Activated T-cell treated with anti-CD3 and anti-CD28 coated beads, Interleukin-2, amount 50 U/mL, for 24 hours (primary cell): ENCODE measurements at regions not wholly inside any gene's neighbourhood (a gene's known extent, or its start where the extent isn't known, plus 50 kb on each side); places are given as distances from the start of the nearest gene placed in this dataset.

ENCODE experiments used
- DNase-seq: peaks from one replicate; pipeline ENCODE4 v3.0.0-alpha.2; 2020
- H3K27ac Mint-ChIP-seq: 2 replicates; pipeline ENCODE4 v1.8.0; 2020; ENCODE audit warnings: mild to moderate bottlenecking, mixed read lengths
- H3K27me3 Mint-ChIP-seq: 2 replicates; pipeline ENCODE4 v1.8.0; 2020; ENCODE audit warnings: mixed read lengths
- H3K36me3 Mint-ChIP-seq: 2 replicates; pipeline ENCODE4 v1.8.0; 2020; ENCODE audit warnings: low read depth, mixed read lengths
- H3K4me1 Mint-ChIP-seq: 2 replicates; pipeline ENCODE4 v1.8.0; 2020; ENCODE audit warnings: low read depth, mixed read lengths
- H3K4me3 Mint-ChIP-seq: 2 replicates; pipeline ENCODE4 v1.8.0; 2020; ENCODE audit warnings: mild to moderate bottlenecking, moderate library complexity, mixed read lengths
- H3K9me3 Mint-ChIP-seq: 2 replicates; pipeline ENCODE4 v1.8.0; 2020; ENCODE audit warnings: mixed read lengths

DNA sequence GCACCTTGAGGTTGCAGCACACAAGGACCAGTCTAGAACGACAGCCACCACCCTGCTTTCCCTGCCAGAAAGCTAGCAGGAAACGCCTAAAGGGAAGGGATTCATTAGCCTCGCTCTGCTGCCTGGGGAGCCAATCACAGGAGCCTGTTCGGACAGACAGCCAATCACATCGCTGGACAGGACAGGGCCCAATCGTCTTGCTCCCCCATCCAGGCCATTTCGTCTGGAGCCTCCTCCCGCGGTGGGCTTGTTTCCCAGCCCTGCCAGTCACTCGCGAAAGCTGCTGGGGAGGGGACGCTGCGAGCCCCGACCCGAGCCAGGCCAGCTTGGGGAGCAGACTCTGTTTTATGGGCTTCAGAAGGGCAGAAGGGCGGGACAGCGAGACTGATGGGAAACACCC lies 79.8 kb upstream of the NCAM1 start:
- no peak overlapping the region for H3K27ac Mint-ChIP-seq
- H3K27me3 Mint-ChIP-seq = peaks cover 4% of the 10 kb centered on the region
- H3K36me3 Mint-ChIP-seq = no peaks in the 10 kb centered on the region
- no peaks in the 10 kb centered on the region for H3K4me1 Mint-ChIP-seq
- no peaks in the 10 kb centered on the region for H3K9me3 Mint-ChIP-seq
- H3K4me3 Mint-ChIP-seq = no peak overlapping the region
- no peak for DNase-seq

DNA sequence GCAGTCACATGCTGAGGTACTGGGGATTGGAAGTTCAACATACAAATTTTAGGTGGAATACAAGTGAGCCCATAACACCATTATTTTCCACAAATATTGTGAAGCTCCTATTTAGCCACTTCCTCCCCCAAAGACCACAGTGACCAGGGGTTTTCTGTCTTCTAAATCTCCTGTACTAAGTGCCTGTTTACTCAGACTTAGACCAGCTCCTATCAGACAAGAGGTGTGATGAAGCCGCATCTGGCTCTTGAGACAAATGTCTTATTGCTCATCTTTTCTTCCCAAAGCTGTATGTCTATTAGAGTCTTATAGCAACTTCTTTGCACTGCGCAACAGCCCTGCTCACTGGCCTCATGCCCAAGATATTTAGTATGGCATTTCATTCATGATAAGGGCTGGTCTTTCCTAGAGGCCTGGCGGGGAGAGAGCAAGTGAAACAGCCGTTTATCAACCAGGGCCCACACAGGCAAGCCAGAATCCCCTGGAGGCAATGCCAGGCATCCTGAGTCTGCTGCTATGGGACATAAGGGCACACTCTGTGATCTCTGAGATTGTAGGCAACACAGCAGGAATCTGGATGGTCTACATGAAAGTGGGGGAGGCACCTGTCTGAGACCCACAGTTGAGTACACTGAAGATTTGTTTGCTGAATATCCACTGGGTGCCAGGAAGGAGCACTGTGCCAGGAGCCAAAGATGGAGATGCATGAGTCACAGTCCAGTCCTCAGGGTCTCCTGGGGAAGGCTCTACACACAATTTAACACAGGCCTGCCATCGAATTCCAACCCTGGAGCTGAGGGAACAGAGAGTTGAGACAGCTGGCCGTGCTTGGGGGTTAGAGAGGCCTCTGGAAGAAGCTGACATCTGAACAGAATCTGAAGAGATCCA lies 78.5 kb upstream of the NCAM1 start:
- H3K36me3 Mint-ChIP-seq = no peaks in the 10 kb centered on the region
- H3K4me3 Mint-ChIP-seq = no peak overlapping the region
- H3K27me3 Mint-ChIP-seq = peaks cover 2% of the 10 kb centered on the region
- H3K9me3 Mint-ChIP-seq = no peaks in the 10 kb centered on the region
- no peak for DNase-seq
- H3K4me1 Mint-ChIP-seq = no peaks in the 10 kb centered on the region
- no peak overlapping the region for H3K27ac Mint-ChIP-seq

DNA sequence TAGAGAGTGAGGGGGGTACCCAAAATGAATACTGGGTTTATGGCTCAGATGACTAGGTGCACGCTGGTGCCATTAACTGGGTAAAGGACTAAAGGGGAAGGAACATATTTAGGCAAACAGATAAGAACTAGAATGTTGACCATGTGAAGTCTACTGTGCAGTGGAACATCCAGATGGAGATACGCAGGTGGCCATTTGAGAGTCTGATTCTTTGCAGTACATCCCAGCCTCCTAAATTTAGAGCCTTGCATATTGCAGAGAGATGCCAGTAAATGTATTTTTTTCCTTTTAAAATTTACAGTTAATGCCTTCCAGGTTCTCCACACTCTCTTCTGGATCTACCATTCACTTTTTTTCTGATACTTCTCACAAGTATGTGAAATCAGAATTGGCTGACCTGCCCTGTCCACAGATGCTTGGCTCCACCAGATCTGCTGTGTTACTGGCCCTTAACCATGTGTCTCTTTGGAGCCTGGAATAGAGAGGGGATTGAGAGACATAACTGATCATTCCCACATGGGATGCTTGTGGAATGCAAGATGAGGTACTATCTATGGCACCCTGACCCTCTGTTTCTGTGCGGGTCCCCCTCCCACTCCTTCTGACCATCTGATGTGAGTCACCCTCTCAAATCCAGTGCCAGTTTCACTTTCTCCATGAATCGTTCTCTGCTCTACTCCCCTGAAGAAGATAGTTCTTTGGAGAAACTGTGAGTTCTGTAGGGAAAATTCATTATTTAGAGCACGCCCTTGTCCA lies 77.0 kb upstream of the NCAM1 start:
- Mint-ChIP-seq H3K27ac (no peak overlapping the region), H3K36me3 (no peaks in the 10 kb centered on the region), H3K27me3 (peaks cover 2% of the 10 kb centered on the region), H3K4me3 (no peak overlapping the region), H3K9me3 (no peaks in the 10 kb centered on the region), H3K4me1 (no peaks in the 10 kb centered on the region)
- no peak for DNase-seq

DNA sequence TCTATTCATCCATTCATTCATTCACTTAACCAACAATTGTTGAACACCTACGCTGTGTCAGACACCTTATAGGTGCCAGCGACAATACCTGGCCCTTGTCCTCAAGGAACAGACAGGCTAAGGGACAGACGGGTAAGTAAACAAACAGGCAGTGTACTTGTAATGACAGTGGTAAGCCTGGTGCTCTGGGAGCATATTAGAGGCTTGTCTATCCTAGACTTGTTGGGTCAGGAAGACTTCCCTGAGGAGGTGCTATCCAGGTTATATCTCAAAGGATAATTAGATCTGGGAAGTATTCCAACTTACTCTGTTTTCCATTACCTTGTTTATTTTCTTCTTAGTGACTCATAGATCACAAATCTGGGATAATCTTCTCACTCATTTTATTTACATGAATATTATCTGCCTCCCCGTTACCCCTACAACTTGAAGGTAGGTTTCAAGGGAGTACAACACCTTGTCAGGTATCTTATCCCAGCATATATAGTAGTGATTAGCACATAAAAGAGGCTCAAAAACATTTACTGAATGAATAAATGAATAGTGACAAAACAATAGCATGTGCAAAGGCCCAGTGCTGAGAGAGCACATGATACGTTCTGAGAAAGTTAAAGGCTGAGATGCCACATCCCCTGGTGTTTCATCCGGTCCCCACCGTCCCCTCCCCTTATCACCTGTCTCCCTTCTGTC lies 75.3 kb upstream of the NCAM1 start:
- no peak overlapping the region for H3K4me3 Mint-ChIP-seq
- peaks cover 2% of the 10 kb centered on the region for H3K27me3 Mint-ChIP-seq
- no peaks in the 10 kb centered on the region for H3K4me1 Mint-ChIP-seq
- DNase-seq = no peak
- no peak overlapping the region for H3K27ac Mint-ChIP-seq
- H3K36me3 Mint-ChIP-seq = no peaks in the 10 kb centered on the region
- no peaks in the 10 kb centered on the region for H3K9me3 Mint-ChIP-seq

DNA sequence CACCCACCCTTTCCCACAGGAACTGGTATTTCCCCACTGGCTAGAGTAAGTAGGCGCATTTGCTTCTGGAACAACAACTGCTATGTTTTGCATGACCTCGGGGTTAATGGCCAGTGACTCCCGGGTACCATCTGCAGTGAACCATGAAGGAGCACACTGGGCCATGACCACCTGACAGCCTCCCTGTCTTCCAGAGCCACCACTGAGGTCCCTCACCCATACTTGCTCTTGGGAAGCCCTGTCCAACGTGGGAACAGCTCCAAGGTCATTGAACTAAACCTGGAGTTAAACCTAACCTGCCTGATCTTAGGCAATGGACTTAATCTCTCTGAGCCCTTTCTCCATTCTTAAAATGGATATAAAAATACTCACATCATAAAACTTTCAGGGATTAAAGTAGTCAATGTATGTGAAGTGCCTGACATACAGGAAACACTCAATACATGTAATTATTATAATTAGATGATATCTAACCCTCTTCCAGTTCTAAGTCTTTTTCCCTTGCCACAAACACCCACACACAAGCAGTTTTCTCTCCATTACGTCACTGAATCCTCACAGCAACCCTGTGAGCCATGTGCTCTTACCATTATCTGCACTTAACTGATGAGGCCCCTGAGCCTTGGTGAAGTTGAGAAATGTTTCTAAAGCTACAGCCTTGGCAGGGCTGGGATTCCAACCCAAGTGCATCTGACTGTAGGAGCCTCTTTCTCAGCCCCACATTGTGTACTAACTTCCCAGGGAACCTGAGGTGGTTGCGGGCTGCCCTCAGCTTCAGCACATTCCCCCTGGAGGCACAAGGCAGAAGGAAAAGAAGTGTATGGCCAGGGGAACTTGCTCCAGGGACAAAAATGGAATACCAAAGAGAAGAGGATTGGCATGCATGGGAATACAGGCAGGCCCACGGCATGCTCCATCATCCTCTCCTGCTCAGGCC lies 74.5 kb upstream of the NCAM1 start:
- peaks cover 4% of the 10 kb centered on the region for H3K27me3 Mint-ChIP-seq
- no peak for DNase-seq
- no peak overlapping the region for H3K27ac Mint-ChIP-seq
- H3K9me3 Mint-ChIP-seq = no peaks in the 10 kb centered on the region
- no peak overlapping the region for H3K4me3 Mint-ChIP-seq
- H3K4me1 Mint-ChIP-seq = no peaks in the 10 kb centered on the region
- no peaks in the 10 kb centered on the region for H3K36me3 Mint-ChIP-seq

DNA sequence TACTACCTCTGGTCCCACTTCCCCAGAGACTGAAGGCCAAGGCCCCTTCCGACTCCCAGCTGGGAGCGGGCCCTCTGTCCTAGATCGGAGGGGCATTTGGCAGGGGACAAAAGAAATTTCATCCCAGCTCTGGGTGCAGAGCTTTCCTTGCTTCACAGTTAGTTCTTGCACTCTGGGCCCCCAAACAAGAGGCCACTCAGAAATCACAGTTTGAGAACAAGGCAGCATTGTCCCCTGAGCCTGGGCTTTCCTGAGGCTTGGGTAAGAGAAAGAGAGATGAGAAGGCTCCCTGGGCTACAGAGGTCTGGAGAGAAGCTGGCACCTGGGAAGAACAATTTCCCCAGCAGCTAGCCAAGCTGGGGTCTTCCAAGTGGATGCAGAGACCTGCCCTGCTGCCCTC lies 71.8 kb upstream of the NCAM1 start:
- Mint-ChIP-seq H3K4me1 (no peaks in the 10 kb centered on the region), H3K9me3 (no peaks in the 10 kb centered on the region), H3K4me3 (no peak overlapping the region), H3K36me3 (no peaks in the 10 kb centered on the region), H3K27me3 (peaks cover 12% of the 10 kb centered on the region), H3K27ac (no peak overlapping the region)
- DNase-seq = no peak

DNA sequence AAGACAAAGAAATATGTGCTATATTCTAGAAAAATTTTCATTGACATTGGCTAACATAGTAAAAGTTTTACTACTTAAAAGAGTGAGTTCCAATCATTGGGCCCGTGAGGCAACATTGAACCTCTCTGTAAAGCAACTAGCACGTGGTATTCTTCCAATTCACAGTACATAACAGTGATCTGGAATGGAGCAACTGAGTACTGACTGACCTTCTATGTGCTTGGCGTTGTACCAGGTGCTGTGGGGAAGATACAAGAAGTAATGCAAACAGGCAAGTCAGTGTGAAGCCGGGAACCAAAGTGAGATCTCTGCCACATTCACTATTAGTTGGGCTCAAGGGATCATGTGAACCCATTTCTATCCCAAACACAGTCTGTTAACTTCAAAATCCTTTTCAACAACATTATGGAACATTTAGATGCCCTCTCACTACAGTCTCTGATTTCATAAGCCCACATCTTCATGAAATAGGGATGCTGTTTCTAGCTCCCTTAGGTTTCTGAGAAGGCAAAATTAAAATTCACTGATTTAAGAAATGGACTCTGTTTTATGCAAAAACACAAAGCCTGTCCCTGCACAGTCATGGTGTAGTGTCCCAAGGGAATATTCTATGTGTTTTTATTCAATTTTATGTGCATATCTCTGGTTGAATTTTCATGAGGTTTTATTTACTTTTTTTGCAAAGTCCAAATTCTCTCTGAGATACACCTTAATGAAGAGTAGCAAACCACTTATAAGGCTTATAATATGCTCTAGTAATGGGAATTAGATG lies 61.8 kb upstream of the NCAM1 start:
- no peaks in the 10 kb centered on the region for H3K36me3 Mint-ChIP-seq
- H3K9me3 Mint-ChIP-seq = no peaks in the 10 kb centered on the region
- H3K4me3 Mint-ChIP-seq = no peak overlapping the region
- no peak overlapping the region for H3K27ac Mint-ChIP-seq
- no peaks in the 10 kb centered on the region for H3K4me1 Mint-ChIP-seq
- H3K27me3 Mint-ChIP-seq = peaks cover 4% of the 10 kb centered on the region
- DNase-seq = no peak

DNA sequence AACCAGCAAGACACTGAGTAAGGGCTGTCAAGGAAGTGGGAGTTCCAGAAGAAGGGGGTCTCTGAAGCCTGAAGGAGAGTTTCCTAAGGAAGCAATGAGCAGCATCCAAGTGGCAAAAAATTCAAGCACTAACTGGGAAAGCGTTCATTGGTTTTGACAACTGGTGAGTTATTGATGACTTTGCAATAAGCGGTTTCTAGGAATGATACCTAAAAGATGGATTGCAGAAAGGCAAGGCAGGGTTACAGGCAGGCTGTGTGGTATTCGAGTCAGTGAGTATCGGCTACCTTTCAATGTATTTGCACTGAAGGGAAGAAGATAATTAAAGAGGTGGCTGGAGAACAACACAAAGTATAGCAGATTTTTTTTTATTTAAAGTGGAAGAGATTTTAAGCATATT lies 59.3 kb upstream of the NCAM1 start:
- H3K4me3 Mint-ChIP-seq = no peak overlapping the region
- no peaks in the 10 kb centered on the region for H3K9me3 Mint-ChIP-seq
- DNase-seq = no peak
- no peak overlapping the region for H3K27ac Mint-ChIP-seq
- H3K36me3 Mint-ChIP-seq = no peaks in the 10 kb centered on the region
- H3K27me3 Mint-ChIP-seq = peaks cover 4% of the 10 kb centered on the region
- H3K4me1 Mint-ChIP-seq = no peaks in the 10 kb centered on the region

GRCh38 chr11:112902361-112903011 lies 58.7 kb upstream of the NCAM1 start:
- H3K9me3 Mint-ChIP-seq = no peaks in the 10 kb centered on the region
- H3K4me3 Mint-ChIP-seq = no peak overlapping the region
- peaks cover 4% of the 10 kb centered on the region for H3K27me3 Mint-ChIP-seq
- DNase-seq = no peak
- H3K27ac Mint-ChIP-seq = no peak overlapping the region
- H3K36me3 Mint-ChIP-seq = no peaks in the 10 kb centered on the region
- H3K4me1 Mint-ChIP-seq = no peaks in the 10 kb centered on the region

DNA sequence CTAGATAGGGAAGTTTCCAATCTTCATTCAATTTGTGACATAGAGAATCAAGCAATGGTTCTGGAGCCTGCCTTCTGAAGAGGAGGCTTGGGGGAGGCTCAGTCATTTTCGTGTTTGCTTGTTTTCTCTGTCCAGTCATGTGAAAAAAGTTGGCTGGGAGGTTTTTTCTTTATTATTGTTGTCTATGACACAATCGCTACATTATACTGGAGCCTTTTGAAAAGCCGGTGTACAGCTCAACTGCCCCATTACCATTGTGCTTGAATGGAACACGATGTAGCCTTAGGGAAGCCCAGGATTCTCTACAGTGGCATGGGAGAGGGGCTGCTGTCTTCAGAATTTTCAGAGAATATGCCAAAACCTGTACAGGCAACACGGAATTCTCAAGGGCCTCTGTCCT lies 57.9 kb upstream of the NCAM1 start:
- H3K9me3 Mint-ChIP-seq = no peaks in the 10 kb centered on the region
- H3K27ac Mint-ChIP-seq = no peak overlapping the region
- H3K4me1 Mint-ChIP-seq = no peaks in the 10 kb centered on the region
- H3K27me3 Mint-ChIP-seq = peaks cover 3% of the 10 kb centered on the region
- H3K4me3 Mint-ChIP-seq = no peak overlapping the region
- no peaks in the 10 kb centered on the region for H3K36me3 Mint-ChIP-seq
- no peak for DNase-seq

DNA sequence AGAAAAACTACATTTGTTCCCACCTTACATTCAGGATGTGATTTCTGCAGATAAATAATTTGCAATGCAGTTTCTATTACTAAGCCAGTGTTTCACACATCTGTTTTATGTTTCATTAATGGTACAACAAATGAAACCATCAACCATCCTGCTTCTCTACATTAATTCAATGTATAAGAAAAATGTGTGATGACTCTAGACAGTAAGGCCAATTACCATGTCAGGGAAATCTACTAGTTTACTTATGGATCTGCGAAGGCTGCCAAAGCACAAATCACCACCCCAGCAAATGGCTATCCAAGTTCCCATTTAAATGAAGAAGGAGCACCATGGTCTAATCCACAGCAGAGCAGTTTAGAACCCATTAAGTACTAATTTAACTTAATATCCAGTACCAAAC lies 50.1 kb upstream of the NCAM1 start:
- no peak for DNase-seq
- Mint-ChIP-seq H3K4me1 (no peaks in the 10 kb centered on the region), H3K36me3 (no peaks in the 10 kb centered on the region), H3K4me3 (no peak overlapping the region), H3K27me3 (no peaks in the 10 kb centered on the region), H3K27ac (no peak overlapping the region), H3K9me3 (no peaks in the 10 kb centered on the region)
